HEK293 (cell line): ENCODE measurements at regions not wholly inside any gene's neighbourhood (a gene's known extent, or its start where the extent isn't known, plus 50 kb on each side); places are given as distances from the start of the nearest gene placed in this dataset.

Source experiments
- BCL11A ChIP-seq: fragments of 450-650 bp; formaldehyde crosslinking; IDR thresholded peaks from 2 replicates; pipeline ENCODE4 v1.5.1; 2016; ENCODE audit warnings: low read depth, missing biosample characterization, missing genetic modification characterization
- CTCF ChIP-seq: fragments of 450-650 bp; formaldehyde crosslinking; IDR thresholded peaks from 2 replicates; pipeline ENCODE4 v1.5.1; 2016; ENCODE audit warnings: missing biosample characterization, missing genetic modification characterization
- MYNN ChIP-seq: fragments of 450-650 bp; formaldehyde crosslinking; IDR thresholded peaks from 2 replicates; pipeline ENCODE4 v1.5.1; 2016; ENCODE audit warnings: missing biosample characterization, missing genetic modification characterization, borderline replicate concordance
- PATZ1 ChIP-seq: fragments of 450-650 bp; formaldehyde crosslinking; IDR thresholded peaks from 2 replicates; pipeline ENCODE4 v1.5.1; 2016; ENCODE audit warnings: missing biosample characterization, missing genetic modification characterization
- REST ChIP-seq: fragments of 450-650 bp; formaldehyde crosslinking; IDR thresholded peaks from 2 replicates; pipeline ENCODE4 v1.5.1; 2016; ENCODE audit warnings: missing biosample characterization, missing genetic modification characterization
- ZNF138 ChIP-seq: fragments of 450-650 bp; formaldehyde crosslinking; IDR thresholded peaks from 2 replicates; pipeline ENCODE4 v1.5.1; 2016; ENCODE audit warnings: missing biosample characterization, missing genetic modification characterization, borderline replicate concordance
- ZNF335 ChIP-seq: fragments of 450-650 bp; formaldehyde crosslinking; conservative IDR thresholded peaks from 2 replicates; pipeline ENCODE4 v1.5.1; 2016; ENCODE audit warnings: missing biosample characterization, missing genetic modification characterization
- ZNF350 ChIP-seq: fragments of 450-650 bp; formaldehyde crosslinking; IDR thresholded peaks from 2 replicates; pipeline ENCODE4 v1.5.0; 2017; ENCODE audit warnings: missing biosample characterization, mild to moderate bottlenecking, missing genetic modification characterization
- ZNF398 ChIP-seq: fragments of 450-650 bp; formaldehyde crosslinking; IDR thresholded peaks from 2 replicates; pipeline ENCODE4 v1.5.1; 2017; ENCODE audit warnings: missing biosample characterization, missing genetic modification characterization
- ZNF660 ChIP-seq: fragments of 450-650 bp; IDR thresholded peaks from 2 replicates; pipeline ENCODE4 v1.5.1; 2018; ENCODE audit warnings: missing biosample characterization, mild to moderate bottlenecking, missing genetic modification characterization
- ZSCAN18 ChIP-seq: fragments of 450-650 bp; formaldehyde crosslinking; IDR thresholded peaks from 2 replicates; pipeline ENCODE4 v1.5.1; 2016; ENCODE audit warnings: missing biosample characterization, missing genetic modification characterization
- ZSCAN4 ChIP-seq: fragments of 450-650 bp; formaldehyde crosslinking; IDR thresholded peaks from 2 replicates; pipeline ENCODE4 v1.5.1; 2017; ENCODE audit warnings: missing biosample characterization, missing genetic modification characterization

- TF ChIP-seq REST (no peak), ZNF660 (tag by site-specific recombination) (no peak), CTCF (tag by site-specific recombination) (no peak), ZNF398 (tag by site-specific recombination) (no peak), ZNF335 (no peak), BCL11A (tag by site-specific recombination) (no peak), ZNF138 (tag by site-specific recombination) (no peak), MYNN (tag by site-specific recombination) (no peak), ZNF350 (tag by site-specific recombination) (no peak), ZSCAN18 (tag by site-specific recombination) (no peak), PATZ1 (no peak), ZSCAN4 (tag by site-specific recombination) (no peak)
Observed at GRCh38 chr17:12376276-12376675, 289.4 kb upstream of the MYOCD start.
